CD4-positive, alpha-beta T cell treated with Interleukin-15 for 1 hour (primary cell): ENCODE measurements at regions not wholly inside any gene's neighbourhood (a gene's known extent, or its start where the extent isn't known, plus 50 kb on each side); places are given as distances from the start of the nearest gene placed in this dataset.
"Not testable (repeated sequence)": the region's sequence is repeated elsewhere in the genome, so short reads cannot be mapped to it uniquely, and the experiment has no call there.

Experiments
- DNase-seq: peaks from one replicate; pipeline ENCODE4 v3.0.0-alpha.2; 2020

DNA sequence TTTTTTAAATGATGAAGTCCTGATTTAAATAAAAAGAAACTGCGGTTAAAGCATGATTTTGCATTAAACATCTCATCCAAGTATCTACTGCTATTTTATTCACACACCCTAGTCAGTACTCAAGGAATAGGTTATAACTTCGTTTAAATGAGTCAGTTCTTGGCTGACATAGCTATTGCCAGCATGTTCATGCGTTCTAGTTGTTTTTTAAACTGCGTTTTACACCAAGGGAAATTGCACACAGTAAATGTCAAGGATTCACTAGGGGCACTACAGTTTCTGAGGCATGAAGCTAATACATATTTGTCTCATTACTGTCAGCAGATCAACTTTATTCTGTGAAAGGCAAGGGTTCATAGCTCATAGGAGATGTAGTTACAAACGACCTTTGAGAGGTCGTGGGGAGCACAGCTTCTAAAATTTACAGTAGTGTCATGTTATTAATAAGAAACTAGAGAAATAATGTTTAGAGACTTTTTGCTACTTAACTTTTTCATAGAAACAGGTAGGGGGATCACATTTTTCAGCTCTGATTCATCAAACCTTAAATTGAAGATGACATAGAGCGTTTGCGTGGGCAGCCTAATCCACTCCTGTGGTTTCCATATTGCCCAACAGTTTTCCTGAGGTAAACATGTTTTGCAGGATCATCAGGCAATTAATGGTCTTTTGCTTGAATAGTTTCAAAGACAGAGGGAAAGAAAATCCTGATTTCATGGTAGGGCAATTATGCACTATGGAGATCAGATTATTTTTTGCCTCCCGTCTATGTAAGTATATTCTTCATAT, 2222.7 kb upstream of the WWC1 start:
- DNase-seq = no peak

DNA sequence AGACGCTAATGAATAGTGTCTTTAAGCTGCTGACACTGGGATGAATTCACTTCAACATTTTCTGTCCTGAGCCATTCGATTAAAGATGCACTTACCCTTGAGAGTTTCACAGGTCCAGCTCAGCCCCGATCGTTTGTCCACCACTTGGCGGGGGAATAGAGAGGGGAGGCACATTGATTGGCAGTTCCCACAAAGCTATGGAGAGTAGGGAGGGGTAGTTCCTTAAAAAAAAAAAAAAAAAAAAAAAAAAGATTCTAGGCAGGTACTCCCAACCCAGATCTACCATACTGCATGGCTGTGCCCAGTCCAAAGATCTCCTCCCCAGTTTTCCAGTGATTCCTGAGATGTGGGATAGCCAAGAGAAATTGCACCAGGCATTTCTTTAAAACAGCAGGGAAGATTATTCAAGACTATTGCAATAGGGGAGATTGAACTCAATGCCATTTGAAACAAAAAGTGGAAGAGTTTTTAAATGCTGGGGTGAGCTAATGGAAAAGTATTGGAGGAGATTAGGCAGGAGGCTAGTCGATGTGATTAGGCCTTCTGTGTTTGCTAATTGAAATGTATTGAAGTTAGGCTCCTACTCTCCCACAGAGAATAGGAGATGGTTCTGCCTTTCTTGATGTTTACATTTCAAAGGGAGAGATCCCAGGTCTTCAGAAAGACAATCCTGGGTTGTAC, 2217.4 kb upstream of the WWC1 start:
- DNase-seq = no peak

DNA sequence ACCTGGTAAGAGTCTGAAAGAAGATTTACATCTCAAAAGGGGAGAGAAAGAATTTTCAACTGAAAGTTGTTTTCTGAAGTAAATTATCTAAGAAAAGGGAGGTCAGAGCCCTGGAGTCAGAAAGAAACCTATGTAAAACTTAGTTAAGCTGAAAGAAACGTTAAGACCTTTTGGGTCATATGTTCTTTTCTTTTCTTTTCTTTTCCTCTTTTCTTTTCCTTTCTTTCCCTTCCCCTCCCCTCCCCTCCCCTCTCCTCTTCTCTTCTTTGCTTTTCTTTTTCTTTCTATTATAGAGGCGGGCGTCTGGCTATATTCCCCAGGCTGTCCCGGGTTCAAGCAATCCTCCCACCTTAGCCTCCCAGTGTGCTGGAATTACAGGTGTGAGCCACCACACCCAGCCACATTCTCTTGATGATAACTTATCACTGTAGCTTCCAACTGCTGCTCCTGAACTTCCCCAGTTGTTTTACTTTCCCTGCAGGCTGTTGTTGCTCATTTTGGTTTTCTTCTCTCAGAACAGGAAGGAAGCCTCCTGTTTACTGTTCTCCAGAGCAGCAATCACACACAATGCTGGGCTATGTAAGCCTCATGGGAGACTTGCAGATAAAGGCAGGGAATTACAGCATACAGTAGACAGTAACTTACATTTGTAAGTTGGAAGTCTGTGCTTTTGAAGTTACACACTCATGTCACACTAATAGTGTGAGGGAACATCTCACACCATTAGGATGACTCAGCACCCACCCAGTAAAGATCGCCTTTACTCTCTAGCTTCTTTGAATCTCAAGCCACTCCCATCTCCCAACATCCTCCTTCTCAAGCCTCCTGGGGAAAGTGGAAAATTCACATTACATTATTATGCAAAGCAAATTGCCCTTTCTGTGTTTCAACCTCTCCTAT, 2216.6 kb upstream of the WWC1 start:
- no peak for DNase-seq

DNA sequence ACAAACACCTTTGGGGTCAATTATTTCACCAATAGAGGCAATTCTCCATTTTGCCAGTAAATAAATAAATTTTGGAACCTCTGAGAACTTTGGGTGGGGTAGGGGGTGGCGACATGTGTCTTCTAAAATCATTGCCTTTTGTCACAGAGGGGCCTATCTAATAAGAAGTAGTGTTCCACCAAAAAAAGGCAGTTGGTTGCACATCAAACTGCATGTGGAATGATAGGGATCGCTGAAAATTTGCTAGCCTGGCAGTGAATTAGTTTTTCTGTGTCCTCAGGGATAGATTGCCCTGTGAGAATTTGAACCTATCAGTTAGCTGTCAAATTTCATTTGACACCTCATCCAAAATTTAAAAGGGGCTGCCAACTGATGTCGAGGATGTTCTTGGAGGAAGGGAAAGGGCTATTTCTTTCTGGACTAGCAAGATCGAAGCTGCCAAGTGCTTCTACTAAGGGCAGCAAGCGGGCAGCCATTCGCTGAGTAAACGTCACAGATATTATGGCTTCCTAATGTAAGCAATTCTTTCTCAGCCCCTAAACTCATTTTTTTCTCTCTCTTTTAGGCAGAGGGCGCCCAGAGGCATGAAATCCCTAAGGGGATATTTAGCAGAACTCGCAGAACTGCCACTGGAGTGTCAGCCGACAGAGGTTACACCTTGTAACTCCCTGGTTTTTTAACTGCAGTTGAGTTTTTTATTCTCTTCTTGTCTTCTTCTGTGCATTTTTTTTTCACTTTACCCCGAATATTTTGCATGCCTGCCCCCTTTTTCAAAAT, 2208.1 kb upstream of the WWC1 start:
- DNase-seq = no peak

DNA sequence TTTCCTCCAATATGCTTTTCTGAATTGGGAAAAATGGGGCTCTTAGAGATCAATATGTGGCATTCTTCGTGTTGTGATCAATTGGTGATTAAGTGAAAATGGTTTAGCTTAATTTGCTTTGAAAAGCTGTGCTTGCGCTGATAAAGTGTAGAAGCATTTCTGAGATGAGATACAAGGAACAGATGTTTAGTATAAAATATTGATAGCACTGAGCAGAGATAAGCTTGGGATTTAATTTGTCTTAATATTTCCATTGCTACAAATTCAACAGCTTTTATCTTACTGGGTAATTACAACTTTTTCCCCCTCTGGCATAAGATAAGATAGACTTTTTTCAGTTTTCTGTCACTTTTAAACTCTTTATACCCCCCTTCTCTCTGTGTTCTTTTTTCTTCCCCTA, 2204.9 kb upstream of the WWC1 start:
- no peak for DNase-seq

DNA sequence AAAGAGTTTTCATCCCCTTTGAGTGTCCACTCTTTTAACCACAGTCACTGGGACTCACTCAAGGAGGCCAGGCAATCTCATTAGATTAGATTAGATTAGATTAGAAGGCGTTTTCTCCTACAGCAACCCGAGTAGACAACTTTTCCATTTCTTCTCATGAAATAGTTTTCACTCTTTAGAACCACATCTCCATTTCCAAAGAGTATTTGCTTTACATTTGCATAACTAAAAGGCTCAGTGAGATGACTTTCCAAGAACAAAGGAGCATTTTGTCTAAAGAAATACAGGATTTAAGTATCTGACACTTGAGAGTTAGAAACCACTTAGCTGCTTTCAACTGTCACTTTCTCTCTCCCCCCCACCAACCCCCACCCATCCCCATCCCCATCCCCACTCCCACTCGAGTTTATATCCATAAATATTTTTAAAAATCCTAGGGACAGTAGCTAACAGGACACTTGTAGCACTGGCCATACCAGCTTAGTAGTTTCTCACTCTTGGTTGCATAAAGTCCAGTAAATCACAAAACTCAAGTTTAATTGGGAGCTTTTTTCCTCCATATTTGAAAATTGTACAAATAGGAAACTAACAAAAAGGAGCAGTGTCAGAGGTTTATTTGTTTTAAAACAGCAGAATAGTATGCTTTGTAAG, 2202.9 kb upstream of the WWC1 start:
- DNase-seq = no peak

DNA sequence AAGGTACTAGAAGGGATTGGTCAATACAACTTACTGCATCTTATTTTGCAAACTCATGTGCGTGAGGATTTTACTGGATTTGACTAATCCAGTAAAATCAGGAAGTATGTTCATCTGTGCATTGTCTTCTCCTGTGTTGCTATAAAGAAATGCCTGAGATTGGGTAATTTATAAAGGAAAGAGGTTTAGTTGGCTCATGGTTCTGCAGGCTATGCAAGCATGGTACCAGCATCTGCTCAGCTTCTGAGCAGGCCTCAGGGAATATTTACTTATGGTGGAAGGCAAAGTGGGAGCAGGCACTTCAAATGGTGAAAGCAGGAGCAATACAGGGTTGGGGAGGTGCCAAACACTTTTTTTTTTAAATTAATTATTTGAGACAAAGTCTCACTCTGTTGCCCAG, 2199.5 kb upstream of the WWC1 start:
- no peak for DNase-seq

DNA sequence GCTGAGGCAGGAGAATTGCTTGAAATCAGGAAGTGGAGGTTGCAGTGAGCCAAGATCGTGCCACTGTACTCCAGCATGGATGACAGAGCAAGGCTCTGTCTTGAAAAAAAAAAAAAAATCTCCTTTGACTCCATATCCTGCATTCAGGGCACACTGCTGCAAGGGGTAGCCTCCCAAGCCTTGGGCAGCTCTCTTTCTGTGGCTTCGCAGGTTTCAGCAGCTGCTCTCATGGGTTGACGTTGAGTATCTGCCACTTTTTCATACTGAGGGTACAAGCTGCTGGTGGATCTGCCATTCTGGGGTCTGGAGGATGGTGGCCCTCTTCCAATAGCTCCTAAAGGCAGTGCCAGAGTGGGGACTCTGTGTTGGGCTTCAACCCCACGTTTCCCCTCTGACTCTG, 2198.1 kb upstream of the WWC1 start:
- DNase-seq = no peak

DNA sequence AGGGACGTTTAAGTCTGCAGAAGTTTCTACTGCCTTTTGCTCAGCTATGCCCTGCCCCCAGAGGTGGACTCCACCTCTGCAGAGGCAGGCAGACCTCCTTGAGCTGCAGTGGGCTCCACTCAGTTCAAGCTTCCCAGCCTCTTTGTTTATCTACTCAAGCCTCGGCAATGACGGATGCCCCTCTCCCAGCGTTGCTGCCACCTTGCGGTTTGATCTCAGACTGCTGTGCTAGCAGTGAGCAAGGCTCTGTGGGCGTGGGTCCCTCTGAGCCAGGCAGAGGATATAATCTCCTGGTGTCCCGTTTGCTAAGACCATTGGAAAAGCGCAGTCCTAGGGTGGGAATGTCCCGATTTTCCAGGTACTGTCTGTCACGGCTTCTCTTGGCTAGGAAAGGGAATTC, 2188.5 kb upstream of the WWC1 start:
- no peak for DNase-seq

DNA sequence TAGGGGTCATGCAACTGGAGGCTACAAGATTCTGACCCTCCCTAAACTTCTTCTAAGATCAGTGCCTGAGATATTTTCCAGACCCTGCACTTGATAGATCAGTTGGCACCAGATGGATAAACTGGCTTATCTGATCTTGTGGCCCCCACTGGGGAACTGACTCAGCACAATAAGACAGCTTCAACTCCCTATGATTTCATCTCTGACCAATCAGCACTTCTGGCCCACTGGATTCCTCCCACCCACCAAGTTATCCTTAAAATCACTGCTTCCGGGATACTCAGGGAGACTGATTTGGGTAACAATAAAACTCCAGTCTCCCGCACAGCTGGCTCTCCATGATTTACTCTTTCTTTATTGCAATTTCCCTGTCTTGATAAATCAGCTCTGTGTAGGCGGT, 2180.4 kb upstream of the WWC1 start:
- DNase-seq = no peak

DNA sequence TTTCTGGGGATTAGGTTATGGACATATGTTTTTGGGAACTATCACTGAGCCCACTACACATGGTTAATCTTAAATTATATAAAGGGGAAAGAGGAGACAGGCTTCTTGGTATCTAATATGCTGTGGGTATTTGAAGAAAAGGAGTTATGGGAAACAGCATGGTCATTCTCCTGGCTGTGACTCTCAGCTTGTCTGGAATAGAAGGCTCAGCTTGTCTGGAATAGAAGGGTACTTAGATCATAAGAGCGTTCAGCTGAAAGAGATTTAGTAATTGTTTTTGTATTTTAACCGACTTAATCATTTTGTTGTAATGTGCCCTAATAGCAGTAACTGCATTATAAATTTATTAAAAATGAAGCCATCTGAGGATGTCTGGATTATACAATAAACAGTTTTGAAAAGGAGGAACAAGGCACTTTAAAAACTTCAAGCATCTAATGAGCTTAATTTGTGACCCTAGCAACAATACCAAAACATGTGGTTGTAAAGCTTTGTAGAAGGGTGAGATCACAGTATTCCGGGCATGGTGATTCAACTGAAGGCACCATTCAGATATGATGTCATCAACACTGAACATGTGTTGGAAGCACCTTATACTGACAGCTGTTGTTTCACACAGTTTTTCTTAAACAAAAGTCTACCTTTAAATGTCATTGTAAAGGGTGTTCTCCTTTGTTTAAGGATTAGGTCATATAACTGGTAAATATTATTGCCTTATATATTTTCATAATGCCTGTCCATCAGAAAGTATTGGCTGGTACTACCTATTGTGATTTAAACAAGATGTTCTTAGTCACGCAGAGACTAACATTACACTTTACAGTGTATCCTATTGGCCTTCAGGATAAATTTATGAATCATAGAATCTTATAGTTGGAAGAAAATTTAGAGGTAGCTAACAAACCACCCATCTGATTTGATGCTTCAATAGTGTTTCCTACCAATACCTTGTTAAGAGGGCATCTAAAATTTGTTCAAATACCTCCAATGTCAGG, 2174.1 kb upstream of the WWC1 start:
- no peak for DNase-seq

DNA sequence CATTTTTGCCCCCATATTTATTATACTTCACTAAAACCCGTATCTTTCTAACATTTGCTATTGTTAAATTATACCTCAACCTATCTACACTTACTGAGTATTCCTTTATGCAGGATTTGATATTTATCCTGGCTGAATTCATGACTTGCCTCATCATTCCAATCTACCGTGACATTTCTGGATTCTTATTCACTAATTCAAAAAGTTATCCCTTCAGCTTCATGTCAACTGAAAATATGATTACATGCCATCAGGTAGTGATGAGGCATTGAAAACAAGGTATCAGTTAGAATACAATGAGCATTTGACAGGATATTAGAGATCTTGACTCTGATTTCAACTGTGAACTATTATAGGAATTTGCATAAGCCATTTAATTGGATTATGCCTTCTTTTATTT, 2171.9 kb upstream of the WWC1 start:
- DNase-seq = no peak

DNA sequence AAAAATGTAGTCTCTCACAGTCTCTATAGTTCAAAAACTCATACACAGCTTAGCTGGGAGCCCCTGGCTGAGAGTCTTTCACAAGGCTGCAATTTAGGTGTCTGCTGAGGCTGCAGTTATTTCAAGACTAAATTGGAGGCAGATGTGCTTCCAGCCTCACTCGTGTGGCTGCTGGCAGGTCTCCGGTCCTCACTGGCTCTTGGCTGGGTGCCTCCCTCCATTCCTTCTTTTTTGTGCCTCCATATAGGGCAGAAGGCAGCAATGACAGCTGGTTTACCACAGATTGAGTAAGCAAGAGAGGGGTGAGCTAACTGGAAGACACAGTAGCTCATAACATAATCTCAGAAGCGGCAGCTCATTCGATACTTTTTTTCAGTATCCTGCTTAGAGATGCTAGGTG, 2167.7 kb upstream of the WWC1 start:
- no peak for DNase-seq

DNA sequence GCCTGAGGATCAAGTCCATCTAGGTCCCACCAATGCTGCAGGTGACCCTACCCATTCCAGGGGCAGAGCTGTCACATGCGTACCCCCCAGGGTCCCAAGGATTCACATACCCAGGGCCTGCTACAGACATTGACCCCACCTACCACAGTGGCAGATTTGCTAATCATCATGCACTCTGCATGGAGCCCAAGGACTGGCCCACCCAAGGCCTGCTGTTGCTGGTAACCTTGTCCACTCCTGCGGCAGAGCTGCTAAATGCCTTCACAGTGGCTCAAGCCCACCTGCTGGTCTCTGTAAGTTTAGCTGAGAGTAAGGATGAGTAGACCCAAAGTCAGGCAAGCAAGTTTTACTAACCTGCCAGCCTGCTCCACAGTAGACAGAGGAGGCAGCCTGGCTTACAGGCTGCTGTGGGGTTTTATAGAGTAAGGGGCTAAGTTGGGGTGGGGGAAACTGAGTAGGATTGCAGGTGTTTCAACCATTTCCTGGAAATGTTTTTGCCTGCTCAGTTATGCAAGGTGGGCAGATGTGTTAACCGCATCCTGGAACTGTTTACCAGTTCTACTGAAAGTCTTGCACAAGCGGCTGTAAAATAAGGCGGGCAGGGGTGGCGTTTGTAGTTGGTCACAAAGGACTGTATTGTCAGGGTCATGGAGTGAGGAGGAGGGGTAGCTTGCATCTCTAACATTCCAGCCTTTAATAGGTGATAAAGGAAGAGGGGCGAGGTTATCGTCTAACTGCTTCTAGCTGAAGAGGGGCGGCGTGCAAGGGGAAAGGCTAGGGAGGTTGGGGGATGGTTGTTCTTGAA, 2163.5 kb upstream of the WWC1 start:
- no peak for DNase-seq

DNA sequence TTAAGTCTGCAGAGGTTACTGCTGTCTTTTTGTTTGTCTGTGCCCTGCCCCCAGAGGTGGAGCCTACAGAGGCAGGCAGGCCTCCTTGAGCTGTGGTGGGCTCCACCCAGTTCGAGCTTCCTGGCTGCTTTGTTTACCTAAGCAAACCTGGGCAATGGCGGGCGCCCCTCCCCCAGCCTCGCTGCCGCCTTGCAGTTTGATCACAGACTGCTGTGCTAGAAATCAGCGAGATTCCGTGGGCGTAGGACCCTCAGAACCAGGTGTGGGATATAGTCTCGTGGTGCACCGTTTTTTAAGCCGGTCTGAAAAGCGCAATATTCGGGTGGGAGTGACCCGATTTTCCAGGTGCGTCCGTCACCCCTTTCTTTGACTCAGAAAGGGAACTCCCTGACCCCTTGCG, 2146.3 kb upstream of the WWC1 start:
- not testable (repeated sequence) for DNase-seq

DNA sequence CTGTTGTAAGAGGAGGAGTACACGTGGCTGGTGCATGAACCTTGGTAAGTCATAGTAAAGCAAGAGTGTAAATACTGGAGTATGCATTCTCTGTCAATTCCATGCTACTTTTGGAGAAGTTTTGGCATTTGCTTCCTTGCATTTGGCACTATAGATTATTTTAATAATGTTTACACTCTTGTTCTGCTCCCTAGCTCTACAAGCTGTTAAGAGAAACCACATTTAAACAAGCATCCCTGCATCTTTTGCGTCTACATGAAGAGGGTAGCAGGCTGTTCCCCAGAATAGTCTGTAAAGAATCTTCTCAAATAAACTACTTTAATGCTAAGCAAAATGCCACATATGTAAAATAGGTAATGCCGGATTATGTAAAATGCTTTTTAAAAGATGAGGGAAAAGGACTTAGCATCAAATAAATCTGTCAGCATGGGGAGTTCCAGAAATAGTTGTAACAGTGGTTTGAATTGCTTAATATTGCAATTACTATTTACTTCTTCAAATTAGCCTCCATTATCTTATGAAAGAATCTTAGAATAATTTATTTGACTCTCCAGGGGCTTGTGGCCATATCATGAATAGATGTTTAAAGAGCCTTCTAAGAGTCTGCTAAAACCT, 2127.3 kb upstream of the WWC1 start:
- DNase-seq = no peak

DNA sequence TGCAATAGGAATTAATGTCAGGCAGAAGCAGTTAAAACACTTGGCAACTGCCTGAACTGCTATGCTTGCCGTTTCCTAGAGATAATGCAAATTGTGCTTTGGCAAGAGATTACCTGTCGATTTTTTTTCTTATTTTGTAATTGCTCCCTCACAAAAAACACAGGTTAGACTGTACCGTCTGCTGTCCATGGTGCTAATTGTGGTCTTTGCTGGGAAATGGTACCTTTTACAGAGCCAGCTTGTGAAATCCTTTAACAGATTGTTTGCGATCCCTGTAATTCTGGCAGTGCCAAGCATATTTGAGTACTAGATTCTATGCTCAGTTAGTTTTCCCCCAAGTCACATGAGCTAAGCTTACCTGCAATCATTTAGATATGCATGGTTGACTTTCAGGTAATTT, 2125.8 kb upstream of the WWC1 start:
- no peak for DNase-seq

DNA sequence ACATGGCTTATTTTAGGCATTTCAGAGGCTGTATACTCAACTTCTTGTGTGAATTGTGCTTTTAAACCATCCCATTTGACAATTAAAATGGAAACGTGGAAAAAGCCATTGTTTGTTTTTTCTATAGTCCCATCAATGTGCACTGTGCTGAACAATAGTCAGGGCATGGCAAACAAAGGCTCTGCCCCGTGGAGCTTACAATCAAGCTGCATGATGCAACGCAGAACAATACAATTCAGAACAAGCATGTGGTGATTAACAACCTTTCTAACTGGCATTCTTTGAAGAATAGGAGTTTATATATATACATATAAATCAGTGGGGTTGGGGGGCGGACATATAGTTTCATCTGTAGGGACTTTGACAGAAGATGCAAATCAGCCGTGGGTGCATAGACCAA, 2125.4 kb upstream of the WWC1 start:
- DNase-seq = no peak

DNA sequence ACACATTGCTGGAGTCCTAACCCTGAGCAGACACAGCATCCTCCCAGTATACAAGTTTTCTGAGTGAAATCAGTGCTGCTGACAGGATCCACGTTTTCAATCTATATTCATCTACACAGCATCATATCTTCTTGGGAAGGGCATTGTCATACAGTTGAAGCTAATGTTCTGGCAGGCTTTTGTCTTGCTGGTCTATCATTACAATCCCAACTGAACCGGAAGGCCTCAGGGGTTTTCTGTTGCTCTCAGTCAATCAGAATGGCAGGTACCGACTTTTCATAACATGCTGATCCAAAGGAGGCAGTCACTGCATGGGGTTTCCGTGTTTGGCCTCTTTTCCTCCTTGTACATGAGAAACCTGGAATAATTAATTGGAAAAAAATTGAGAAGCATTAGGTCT, 2118.8 kb upstream of the WWC1 start:
- no peak for DNase-seq
